DOHH2 (cell line): ENCODE measurements at regions not wholly inside any gene's neighbourhood (a gene's known extent, or its start where the extent isn't known, plus 50 kb on each side); places are given as distances from the start of the nearest gene placed in this dataset.
"Not testable (repeated sequence)": the region's sequence is repeated elsewhere in the genome, so short reads cannot be mapped to it uniquely, and the experiment has no call there.

ENCODE experiments used
- H3F3A ChIP-seq: fragments of 200-600 bp; sonication (generic), shearing (Covaris generic); 2 replicates; pipeline ENCODE4 v1.6.0; 2016; ENCODE audit warnings: antibody characterized with exemption, mild to moderate bottlenecking; ENCODE audit not compliant: control insufficient read depth, insufficient read depth
- H3K27ac ChIP-seq: fragments of 200-600 bp; sonication (generic); 2 replicates; pipeline ENCODE4 v1.5.1; 2014; ENCODE audit warnings: low read depth, mild to moderate bottlenecking, low read length, moderate library complexity
- H3K27me3 ChIP-seq: fragments of 200-600 bp; sonication (generic); 2 replicates; pipeline ENCODE4 v1.6.1; 2014; ENCODE audit warnings: mild to moderate bottlenecking, low read length, mixed read lengths; ENCODE audit not compliant: control insufficient read depth
- H3K36me3 ChIP-seq: fragments of 200-600 bp; sonication (generic); 2 replicates; pipeline ENCODE4 v1.6.1; 2014; ENCODE audit warnings: mild to moderate bottlenecking, low read length, moderate library complexity, mixed read lengths; ENCODE audit not compliant: control insufficient read depth
- H3K4me1 ChIP-seq: fragments of 200-600 bp; sonication (generic); 2 replicates; pipeline ENCODE4 v1.6.1; 2014; ENCODE audit warnings: mild to moderate bottlenecking, low read length, mixed read lengths; ENCODE audit not compliant: control insufficient read depth
- H3K4me2 ChIP-seq: fragments of 200-600 bp; sonication (generic); 2 replicates; pipeline ENCODE4 v1.6.0; 2014; ENCODE audit warnings: mild to moderate bottlenecking, low read length, moderate library complexity
- H3K4me3 ChIP-seq: fragments of 200-600 bp; sonication (generic); 2 replicates; pipeline ENCODE4 v1.5.1; 2014; ENCODE audit warnings: mild to moderate bottlenecking, low read length, mixed read lengths
- H3K79me2 ChIP-seq: fragments of 200-600 bp; sonication (generic); 2 replicates; pipeline ENCODE4 v1.6.1; 2014; ENCODE audit warnings: mild to moderate bottlenecking, low read length, mixed read lengths; ENCODE audit not compliant: control insufficient read depth
- H3K9me2 ChIP-seq: fragments of 200-600 bp; sonication (generic); replicated peaks from 2 replicates; pipeline ENCODE4 v1.6.1; 2014; ENCODE audit warnings: mild to moderate bottlenecking, low read length, mixed read lengths; ENCODE audit not compliant: control insufficient read depth
- H3K9me3 ChIP-seq: fragments of 200-600 bp; sonication (generic); 2 replicates; pipeline ENCODE4 v1.6.1; 2014; ENCODE audit warnings: antibody characterized with exemption, low read length, mixed read lengths; ENCODE audit not compliant: control insufficient read depth, insufficient read depth
- H4K20me1 ChIP-seq: fragments of 200-600 bp; sonication (generic); 2 replicates; pipeline ENCODE4 v1.6.0; 2014; ENCODE audit warnings: low read depth, mild to moderate bottlenecking, antibody characterized with exemption, low read length, moderate library complexity; ENCODE audit not compliant: control insufficient read depth, insufficient read depth
- CTCF ChIP-seq: fragments of 200-600 bp; sonication (generic); IDR thresholded peaks from one replicate; pipeline ENCODE4 v1.5.1; 2014; ENCODE audit warnings: antibody characterized with exemption, mild to moderate bottlenecking, low read depth, low read length; ENCODE audit not compliant: poor library complexity, severe bottlenecking
- EZH2phosphoT487 ChIP-seq: fragments of 200-600 bp; sonication (generic); IDR thresholded peaks from 2 replicates; pipeline ENCODE4 v1.6.1; 2017; ENCODE audit warnings: borderline replicate concordance, mild to moderate bottlenecking, antibody characterized with exemption, low read length, moderate library complexity, mixed read lengths

- Histone ChIP-seq H4K20me1 (no peaks in the 10 kb centered on the region), H3F3A (no peaks in the 10 kb centered on the region), H3K27me3 (no peaks in the 10 kb centered on the region), H3K36me3 (no peaks in the 10 kb centered on the region), H3K4me2 (no peak overlapping the region), H3K27ac (no peak overlapping the region), H3K9me2 (no peaks in the 10 kb centered on the region), H3K9me3 (no peaks in the 10 kb centered on the region; the same call in 1 of the 2 replicates), H3K79me2 (no peaks in the 10 kb centered on the region), H3K4me1 (no peaks in the 10 kb centered on the region), H3K4me3 (no peak overlapping the region)
- TF ChIP-seq EZH2phosphoT487 (no peak), CTCF (no peak)
Observed at GRCh38 chr13:22903925-22904324, 276.9 kb upstream of the SGCG start.

GRCh38 chr13:22915442-22916082 is 265.2 kb upstream of the SGCG start:
- no peaks in the 10 kb centered on the region for H3K27me3 ChIP-seq
- H3K9me3 ChIP-seq: no peaks in the 10 kb centered on the region
- peak overlapping the region; percentile 52 for H3K4me2 ChIP-seq
- H3K4me3 ChIP-seq: peak overlapping the region; percentile 64
- H3K36me3 ChIP-seq: no peaks in the 10 kb centered on the region
- no peaks in the 10 kb centered on the region for H3K79me2 ChIP-seq
- H3K4me1 ChIP-seq: peaks cover 9% of the 10 kb centered on the region
- H3F3A ChIP-seq: no peaks in the 10 kb centered on the region
- H4K20me1 ChIP-seq: no peaks in the 10 kb centered on the region
- no peak overlapping the region for H3K27ac ChIP-seq
- no peaks in the 10 kb centered on the region for H3K9me2 ChIP-seq
- TF ChIP-seq CTCF (no peak), EZH2phosphoT487 (no peak)

- not testable (repeated sequence) for H3K27me3 ChIP-seq, H4K20me1 ChIP-seq, H3K79me2 ChIP-seq, H3K36me3 ChIP-seq, H3K4me1 ChIP-seq, H3K9me3 ChIP-seq, H3K9me2 ChIP-seq, H3F3A ChIP-seq, H3K27ac ChIP-seq
- peak overlapping the region; percentile 64; the same call in 1 of the 2 replicates for H3K4me3 ChIP-seq
- H3K4me2 ChIP-seq: 0 out of 2 replicates have a peak overlapping the region, but pooled peaks have one; percentile 52
Observed at GRCh38 chr13:22916276-22916675, 264.5 kb upstream of the SGCG start.

GRCh38 chr13:22925881-22926747 is 254.7 kb upstream of the SGCG start:
- Histone ChIP-seq H3K27me3 (no peaks in the 10 kb centered on the region), H3K4me1 (no peaks in the 10 kb centered on the region), H3K4me3 (no peak overlapping the region), H3K9me2 (no peaks in the 10 kb centered on the region), H3F3A (no peaks in the 10 kb centered on the region), H4K20me1 (no peaks in the 10 kb centered on the region), H3K9me3 (no peaks in the 10 kb centered on the region), H3K36me3 (no peaks in the 10 kb centered on the region), H3K79me2 (no peaks in the 10 kb centered on the region), H3K4me2 (no peak overlapping the region), H3K27ac (no peak overlapping the region)
- TF ChIP-seq EZH2phosphoT487 (no peak), CTCF (no peak)
